GM18909 (cell line): ENCODE measurements at regions not wholly inside any gene's neighbourhood (a gene's known extent, or its start where the extent isn't known, plus 50 kb on each side); places are given as distances from the start of the nearest gene placed in this dataset.

Experiments used
- ATAC-seq: cut with Tn5 transposase; IDR thresholded peaks from one replicate; pipeline ENCODE4 v1.9.1; 2021; ENCODE audit warnings: mild to moderate bottlenecking; ENCODE audit not compliant: unreplicated experiment, poor library complexity

DNA sequence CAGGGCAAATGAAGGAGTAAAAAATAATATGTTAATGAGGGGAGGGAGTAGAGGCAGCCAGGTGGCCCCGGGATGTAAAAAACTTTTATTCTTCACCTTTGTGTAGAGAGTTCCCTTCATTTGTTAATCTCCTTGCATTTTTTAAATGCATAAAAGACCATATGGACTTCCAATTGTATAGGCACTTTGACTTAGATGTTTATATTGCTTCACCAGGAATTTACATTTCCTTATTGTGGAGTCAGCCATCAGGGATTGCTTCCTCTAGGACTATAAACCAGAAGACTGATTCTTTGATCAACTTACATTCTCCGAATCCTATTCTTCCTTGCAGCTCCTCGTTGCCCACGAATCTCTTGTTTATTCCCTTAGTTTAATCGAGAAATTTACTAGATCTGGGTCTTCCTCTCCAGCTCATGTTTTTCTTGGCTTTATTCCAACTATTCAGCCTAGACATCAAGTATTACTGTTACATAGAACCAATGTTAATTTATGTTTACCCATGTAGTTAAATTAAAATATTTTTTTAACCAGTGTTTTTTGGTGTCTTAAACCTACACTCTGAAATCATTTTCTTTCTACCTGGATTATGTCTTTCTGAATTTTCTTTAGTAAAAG, 1187.0 kb upstream of the SLC10A2 start:
- ATAC-seq = no peak

GRCh38 chr13:104251931-104252330, 1185.7 kb upstream of the SLC10A2 start:
- no peak for ATAC-seq

DNA sequence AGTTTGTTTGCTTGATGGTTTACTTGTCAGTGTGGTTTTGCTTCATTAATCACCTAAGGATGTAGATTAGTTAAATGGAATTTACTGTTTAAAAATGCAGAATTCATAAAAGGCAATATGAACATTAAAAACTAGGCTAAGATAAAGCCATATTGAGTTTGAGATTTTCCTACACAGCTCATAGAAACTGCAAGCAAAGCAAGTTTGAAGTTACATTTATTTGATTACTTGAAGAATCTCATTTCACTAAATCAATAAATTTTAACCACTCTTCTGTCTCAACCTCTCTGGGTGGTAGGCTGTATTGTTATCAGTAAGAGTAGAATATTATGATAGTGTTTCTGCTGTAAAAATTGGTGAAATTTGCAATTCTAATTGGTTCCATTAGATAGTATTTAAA, 1180.7 kb upstream of the SLC10A2 start:
- ATAC-seq = no peak

GRCh38 chr13:104206450-104207044, 1140.3 kb upstream of the SLC10A2 start:
- ATAC-seq = no peak

DNA sequence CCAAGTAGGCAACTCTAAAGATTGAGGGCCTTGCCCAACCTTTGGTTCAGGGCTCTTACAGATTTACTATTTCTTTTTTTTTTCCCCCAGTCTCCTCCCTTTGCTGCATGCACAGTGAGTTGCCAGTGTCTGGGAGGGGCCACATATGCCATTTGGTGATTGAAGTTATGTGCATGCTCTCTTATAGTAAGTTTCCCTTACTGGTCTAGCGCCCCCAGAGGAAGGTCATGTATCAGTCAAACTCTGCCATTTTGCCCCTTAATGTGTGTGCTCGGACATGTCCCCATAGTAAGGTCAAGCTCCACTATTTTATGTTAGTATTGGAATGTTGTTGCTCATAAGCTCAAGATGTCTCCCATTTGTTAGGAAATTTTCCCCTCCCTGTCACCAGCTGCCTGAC, 1138.0 kb upstream of the SLC10A2 start:
- no peak for ATAC-seq

DNA sequence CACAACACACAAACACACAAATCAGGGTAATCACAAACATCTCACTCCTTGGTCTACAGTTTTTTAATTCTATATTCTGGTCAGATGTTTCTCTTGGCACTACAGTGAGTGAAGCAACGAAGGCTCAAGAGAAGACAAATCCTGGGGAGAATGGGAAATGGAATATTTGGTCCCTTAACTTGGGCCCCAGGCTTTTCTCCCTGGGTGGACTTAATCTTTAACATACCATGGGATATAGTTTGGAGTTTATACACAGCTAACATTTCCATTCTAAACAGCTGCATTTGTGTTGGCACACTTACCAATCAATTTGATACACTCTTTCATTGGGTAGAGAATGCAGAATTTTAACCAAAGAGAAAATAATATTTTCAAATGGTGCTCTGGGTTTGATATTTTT, 1132.6 kb upstream of the SLC10A2 start:
- ATAC-seq = no peak

DNA sequence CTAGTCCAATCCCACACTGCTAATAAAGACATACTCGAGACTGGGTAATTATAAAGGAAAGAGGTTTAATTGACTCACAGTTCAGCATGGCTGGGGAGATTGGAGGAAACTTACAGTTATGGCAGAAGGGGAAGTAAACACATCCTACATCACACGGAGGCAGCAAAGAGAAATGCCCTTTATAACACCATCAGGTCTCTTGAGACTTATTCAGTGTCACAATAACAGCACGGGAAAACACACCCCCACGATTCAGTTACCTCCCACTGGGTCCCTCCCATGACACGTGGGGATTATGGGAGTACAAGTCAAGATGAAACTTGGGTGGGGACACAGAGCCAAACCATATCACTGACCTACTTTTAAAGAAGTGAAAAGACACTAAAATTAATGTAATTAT, 1130.4 kb upstream of the SLC10A2 start:
- no peak for ATAC-seq

- ATAC-seq = no peak
Measured at GRCh38 chr13:104181526-104182231, 1115.5 kb upstream of the SLC10A2 start.

DNA sequence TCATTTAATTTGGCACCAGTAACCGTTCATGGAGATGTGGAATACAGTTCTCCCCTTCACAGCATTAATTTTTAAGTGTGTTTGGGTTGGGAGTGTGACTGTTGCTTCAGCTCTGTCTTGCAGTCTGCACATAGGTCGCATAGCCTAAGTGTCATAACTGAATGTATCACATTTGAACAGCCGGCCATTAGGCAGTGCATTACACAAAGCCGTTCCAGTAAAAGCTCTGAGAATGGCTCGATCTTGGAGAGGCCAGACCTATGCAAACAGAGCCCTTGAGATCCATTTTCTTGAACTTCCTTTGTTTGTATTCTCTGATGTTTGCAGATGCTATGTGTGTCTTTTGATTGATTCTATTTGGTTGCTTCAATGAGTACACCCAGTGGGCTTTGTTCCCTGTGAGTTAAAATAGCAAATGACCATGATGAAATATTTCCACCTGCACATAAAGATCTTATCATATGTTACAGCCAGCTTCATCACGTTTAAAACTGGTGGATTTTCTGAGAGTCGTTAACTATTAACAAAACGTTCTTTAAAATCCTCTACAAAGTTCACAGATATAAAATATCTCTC, 1104.9 kb upstream of the SLC10A2 start:
- ATAC-seq = no peak

- ATAC-seq = no peak
Measured at GRCh38 chr13:104163866-104164630, 1097.8 kb upstream of the SLC10A2 start.

DNA sequence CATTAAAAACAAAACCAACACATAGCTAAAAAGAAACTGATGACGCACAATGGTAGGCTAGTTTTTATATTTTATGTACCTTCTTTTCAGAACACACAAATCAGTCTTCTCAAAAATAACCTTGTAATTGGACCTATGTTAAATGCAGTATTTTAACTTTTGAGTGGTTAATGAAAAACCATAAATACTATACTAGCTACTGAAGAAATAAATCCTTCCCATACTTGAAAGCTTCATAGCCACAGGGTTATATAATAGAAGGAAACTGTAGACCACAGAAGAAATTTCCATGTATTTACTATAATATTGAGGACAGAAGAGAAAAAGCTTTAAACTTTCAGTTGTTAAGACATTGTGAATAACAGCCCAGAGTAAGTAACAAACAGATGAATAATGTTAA, 1094.3 kb upstream of the SLC10A2 start:
- ATAC-seq = no peak

DNA sequence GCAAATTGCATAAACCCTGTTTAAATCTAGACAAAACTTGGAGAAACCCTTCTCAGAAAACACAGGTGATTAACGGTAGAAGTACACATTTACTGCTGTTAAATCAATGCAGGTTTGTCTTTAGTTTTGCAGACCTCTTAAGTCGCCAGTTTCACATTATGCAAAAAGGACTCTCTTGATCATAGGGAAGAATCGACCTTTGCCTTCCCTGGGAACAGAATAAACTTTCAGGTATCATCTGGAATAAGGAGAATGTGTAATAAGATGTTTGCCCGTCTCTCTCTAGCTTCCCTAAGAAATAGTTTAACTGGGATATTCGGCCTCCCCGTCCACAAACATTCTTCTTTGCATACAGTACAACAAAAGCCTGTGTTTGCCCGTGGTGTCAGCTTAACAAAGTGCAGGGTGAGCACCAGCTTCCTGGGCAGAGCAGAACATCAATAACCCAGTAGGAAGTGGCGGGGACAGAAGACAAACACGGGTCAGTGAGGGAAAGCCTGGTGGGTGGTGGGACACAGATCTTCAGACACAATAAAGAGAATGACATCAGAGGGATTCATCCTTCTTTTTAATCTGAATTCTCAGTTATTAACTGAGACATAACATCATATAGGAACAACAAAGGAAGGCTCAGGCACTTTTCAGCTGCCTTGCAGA, 1077.7 kb upstream of the SLC10A2 start:
- ATAC-seq = no peak

GRCh38 chr13:104140552-104140951, 1074.3 kb upstream of the SLC10A2 start:
- no peak for ATAC-seq

GRCh38 chr13:104137416-104137815, 1071.2 kb upstream of the SLC10A2 start:
- ATAC-seq = no peak

GRCh38 chr13:104132849-104133248, 1066.6 kb upstream of the SLC10A2 start:
- no peak for ATAC-seq

DNA sequence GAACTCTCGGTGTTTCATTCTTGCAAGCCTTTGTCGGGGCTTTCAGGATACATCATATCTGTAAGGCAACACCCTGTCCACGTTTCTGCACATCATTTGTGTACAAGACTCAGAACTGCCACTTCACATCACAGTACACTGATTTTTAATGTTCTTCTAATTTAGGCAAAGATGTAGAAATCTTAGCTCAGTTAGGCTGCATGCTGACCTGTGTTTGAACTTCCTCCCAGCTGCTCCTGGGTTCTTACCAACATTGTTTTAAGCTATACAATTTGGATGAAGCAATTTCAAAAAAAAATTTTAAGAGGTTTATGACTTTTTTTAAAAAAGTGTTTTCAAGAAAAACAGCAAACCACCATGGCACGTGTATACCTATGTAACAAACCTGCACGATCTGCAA, 1047.9 kb upstream of the SLC10A2 start:
- no peak for ATAC-seq

DNA sequence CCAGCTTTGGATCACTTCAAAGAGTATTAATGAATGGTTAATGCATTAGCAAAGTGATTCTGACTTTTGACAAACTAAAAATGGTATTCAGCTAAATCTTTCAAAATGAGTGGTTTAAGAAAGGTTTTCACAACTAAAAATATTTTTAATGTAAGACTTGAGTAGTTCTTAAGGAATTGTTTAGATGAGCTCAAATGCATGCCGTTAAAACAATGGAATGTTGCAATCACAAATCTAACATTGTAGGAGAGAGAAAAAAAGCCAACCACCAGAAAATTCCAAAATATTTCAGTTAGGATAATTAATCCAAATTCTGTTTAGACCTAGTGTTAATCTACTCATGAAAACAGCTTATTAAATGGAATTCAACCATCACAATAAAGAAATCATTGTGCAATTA, 1044.8 kb upstream of the SLC10A2 start:
- no peak for ATAC-seq

DNA sequence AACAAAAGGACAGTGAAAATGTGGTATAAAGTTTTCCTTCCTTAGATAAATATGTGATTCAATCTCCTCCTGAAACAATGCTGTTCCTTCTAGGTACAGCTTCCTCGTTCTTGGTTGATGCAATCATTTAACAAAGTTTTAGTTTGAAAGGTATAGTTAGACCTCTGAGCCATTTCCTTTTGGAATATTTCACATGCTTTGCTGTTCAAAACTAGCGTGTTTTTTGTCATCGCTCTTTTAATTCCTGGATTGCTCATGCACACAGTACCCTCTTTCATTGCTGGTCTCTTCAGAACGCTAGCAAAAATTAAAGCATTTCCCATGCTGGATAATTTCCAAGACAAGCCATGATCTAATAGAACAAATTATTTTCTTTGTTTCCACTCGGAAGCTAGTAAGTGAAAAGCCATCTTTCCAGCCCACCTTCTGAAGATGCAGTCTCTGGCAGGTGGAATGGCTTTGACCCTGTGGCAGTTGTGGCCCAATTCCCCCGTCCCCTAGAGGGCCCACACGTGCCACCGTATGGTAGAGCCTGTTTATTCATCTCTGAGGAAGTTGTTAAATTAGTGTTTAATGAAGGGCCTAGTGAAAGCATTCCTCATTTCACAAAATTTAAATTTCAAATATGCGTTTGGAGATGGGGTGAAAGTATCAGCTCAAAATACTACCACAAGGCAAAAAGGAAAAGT, 1040.6 kb upstream of the SLC10A2 start:
- no peak for ATAC-seq

DNA sequence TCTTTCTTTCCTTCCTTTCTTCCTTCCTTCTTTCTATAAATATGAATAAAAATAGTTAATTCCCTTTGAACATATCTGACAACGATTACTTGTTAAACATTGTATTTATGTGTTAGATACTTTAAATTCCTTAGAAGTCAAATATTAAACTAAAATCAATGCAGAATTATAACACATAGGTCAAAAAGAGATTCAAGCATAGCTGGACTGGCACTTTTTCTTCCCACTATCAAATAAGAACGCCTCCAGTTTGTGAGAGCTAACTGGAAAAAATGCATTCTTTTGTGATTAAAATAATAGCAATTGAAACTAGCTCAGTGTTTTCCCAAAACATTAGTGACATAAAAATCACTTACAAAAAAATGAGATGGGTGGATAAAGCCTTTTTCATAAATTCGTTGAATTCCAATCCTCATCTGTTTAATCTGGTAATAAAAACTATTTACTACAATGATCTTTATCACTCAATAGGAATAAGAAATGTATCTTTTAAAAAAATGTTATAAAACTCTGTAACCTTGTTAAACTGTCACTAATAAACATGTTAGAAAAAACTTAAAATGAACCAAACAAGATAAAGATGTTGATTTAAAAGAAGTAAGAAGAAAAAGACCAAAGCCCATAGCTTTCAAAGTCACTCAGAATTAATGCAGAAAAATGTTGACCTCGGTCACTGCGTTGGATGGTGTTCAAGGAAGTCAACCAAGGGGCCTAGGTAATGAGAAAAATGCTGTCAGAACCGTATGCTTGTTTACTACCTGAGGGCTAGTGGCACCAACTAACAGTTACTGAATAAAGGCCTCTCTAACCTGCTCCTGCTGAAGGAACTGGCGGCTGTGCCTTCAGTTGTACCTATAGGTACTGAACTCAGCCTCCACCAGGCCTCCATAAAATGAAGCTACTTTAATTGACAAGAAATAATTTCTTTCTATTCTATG, 1039.5 kb upstream of the SLC10A2 start:
- no peak for ATAC-seq
